ENCODE measurements at regions not wholly inside any gene's neighbourhood (a gene's known extent, or its start where the extent isn't known, plus 50 kb on each side); places are given as distances from the start of the nearest gene placed in this dataset.
A peak's percentile ranks its signal among the peaks of the same experiment; 100 is the strongest.
"Not testable (repeated sequence)": the region's sequence is repeated elsewhere in the genome, so short reads cannot be mapped to it uniquely, and the experiment has no call there.

- no peak for DNase-seq (ENCODE audit: low spot score)
These were observed 119.3 kb upstream of the NAA20 start for GRCh38 chr20:19897891-19898290.

DNA sequence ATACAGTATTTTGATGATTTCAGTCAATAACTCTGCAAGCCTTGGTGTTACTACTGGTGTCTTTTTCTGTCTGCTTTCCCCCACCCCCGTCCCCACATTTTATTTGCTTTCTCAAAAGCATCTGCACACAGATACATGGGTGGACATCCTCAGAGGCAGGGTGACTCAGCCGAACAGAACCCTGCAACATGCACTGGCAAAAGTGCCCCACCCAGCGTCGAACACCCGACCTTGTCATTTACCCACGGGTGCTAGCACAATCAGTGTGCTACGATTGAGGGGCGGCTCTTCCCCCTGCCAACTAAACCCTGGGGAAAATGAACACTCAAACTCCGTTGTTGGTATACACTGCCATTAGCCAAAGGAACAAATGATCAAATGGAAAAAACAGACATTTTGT is 115.9 kb upstream of the NAA20 start:
- no peak for DNase-seq (ENCODE audit: low spot score)

- peak; percentile 7 for DNase-seq (ENCODE audit: low spot score)
These were observed 113.9 kb upstream of the NAA20 start for GRCh38 chr20:19903168-19903811.

DNA sequence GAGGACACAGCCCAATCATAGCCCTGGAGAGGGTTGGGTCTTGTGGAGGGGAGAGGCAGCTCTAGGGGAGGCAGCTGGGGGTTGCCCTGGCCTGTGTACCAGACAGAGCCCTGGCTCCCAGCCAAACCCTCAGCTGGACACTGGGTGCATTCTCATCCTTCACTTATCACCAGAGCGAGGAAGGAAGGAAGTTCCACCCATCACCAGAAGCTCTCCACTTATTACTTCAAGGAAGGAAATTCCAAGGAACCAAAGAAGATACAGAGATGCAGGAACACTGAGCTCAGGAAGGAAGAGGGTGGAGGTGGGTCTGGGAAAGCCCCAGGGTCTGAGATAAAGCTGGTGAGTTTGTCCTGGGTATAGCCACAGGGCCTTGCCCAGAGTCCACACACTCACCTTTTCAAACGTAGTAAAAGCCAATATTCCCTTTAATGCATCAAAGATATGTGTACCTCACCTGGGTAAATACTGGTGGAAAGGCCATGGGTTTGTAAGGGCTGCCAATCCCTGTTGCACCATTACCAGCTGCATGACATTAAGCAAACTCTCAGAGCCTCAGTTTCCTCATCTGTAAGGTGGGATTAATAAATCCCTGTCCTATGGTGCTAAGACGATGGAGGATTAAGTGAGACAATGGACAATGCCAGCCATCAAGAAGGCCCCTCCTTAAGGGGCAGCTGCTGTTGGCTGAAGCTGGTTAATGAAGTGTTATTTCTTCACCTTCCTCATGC is 109.7 kb upstream of the NAA20 start:
- no peak for DNase-seq (ENCODE audit: low spot score)

GRCh38 chr20:19908576-19908975 is 108.6 kb upstream of the NAA20 start:
- no peak for DNase-seq (ENCODE audit: low spot score)

GRCh38 chr20:19909725-19910124 is 107.4 kb upstream of the NAA20 start:
- no peak for DNase-seq (ENCODE audit: low spot score)

- DNase-seq (ENCODE audit: low spot score), result no peak
These were observed 105.3 kb upstream of the NAA20 start for GRCh38 chr20:19911810-19912382.

GRCh38 chr20:19913349-19913748 is 103.8 kb upstream of the NAA20 start:
- no peak for DNase-seq (ENCODE audit: low spot score)

- no peak for DNase-seq (ENCODE audit: low spot score)
These were observed 103.1 kb upstream of the NAA20 start for GRCh38 chr20:19913927-19914614.

DNA sequence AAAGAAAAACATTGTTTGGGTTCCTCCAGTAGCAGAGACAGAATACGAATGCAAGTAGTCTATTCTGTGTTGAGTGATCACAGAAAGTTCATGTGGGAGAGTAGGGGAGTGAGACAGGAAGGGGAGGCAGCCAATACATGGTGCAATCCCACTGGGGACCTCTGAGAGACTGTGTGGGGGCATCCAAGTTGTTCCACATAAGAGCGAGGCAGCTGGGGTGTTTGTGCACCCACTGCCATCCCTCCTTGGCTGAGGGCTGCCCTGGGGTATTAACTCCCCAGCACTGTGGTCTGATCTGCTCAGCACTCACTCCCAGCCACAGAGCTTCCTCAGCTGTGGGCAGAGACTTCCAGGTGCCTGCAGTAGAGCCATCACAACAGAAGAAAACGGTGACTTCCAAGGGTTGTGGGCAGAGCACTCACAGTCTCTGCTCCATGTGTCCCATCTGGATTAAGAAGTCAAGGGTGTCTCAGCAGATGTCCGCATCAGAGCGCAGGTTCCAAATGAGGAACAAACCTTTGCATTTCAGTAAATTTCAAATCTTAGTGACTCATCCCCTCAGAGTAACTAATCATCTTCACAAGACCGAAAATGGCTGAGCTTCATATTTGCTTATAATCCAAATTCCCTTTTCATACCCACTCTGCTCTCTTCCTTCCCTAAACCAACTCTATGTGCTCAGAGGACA is 101.9 kb upstream of the NAA20 start:
- no peak for DNase-seq (ENCODE audit: low spot score)

DNA sequence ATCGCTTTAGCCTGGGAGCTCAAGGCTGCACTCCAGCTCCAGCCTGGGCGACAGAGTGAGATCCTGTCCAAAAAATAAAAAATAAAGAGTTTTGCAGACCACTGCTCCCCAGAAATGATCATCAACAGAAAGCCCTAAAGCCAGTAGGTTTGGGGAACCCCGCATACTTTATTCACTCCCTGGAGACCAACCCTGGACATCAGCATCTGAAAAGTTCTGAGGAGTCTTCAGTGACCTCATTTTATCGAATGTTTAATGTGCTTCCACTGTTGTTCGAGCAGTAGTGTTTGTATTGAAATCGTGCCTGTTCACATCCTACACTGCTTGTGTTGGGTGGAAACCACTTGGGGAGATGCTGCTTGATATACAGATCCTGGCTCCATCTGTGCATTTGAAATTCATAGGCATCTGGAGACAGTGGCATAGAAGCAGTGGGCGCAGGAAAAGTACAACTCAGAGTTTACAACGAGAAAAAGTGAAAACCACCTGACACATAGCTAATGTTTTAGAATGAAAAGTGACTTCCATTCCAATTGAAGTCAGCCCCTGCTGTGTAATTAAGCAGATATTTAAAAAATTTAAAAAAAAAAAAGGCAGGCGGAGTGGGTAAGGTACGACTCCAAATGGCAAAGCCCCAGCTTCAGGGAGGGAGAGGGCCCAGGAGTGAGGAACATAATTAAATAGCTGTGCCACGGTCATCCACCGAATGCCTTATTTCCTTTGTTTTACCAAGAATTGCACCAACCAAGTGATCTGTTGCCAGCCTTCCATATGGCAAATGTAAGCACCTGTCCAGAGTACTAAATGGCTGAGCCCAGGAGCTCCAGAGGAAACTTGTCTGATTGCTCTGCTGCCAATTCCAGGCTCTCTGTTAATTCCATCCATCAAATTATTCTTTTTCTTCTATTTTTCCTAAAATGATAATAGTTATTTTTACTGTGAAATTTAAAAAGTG is 100.4 kb upstream of the NAA20 start:
- no peak for DNase-seq (ENCODE audit: low spot score)

DNA sequence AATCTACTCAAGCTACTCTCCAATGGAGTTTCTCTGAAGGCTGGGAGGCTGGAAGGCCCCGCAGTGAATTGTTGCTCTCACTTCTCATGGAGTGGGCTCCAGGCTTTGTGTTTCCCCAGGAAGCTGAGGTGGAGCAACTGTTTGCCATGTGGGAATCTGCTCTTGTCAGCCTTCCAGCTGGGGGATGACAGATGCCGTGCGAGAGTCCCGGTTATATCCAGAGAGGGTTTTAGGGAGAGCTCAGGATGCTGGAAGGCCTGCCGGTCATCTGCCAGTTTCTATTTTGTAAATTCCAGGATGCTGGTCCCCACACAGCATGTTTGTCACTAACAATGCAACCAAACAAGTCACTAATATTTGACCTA is 98.2 kb upstream of the NAA20 start:
- DNase-seq (ENCODE audit: low spot score), result no peak

DNA sequence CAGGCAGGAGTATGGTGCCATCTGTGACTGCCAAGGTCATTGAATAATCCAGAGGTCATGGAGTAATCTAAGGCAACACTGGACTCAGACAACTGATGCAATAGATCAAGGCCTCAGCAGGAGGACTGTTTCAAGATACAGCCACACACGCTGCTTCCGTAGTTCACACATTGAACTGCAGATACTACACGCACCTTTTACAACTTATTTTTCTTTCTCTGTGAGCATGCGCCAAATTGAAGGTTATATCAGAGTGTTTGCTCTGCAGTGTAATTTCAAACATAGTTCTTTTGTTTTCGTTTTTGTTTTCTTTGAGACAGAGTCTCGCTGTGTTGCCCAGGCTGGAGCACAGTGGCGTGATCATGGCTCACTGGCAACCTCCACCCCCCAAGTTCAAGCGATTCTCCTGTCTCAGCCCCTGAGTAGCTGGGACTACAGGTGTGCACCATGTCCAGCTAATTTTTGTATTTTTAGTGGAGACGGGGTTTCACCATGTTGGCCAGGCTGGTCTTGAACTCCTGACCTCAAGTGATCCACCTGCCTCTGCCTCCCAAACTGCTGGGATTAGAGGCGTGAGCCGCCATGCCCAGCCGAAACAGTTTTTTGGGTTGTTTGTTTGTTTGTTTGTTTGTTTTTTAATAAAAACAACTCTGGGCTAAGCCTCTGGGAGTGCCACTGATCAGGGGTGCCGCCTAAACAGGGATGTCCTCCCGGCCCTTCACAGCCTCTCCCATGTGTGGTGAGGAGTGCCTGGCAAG is 96.6 kb upstream of the NAA20 start:
- no peak for DNase-seq (ENCODE audit: low spot score)

- DNase-seq (ENCODE audit: low spot score), result no peak
These were observed 95.8 kb upstream of the NAA20 start for GRCh38 chr20:19921284-19921793.

DNA sequence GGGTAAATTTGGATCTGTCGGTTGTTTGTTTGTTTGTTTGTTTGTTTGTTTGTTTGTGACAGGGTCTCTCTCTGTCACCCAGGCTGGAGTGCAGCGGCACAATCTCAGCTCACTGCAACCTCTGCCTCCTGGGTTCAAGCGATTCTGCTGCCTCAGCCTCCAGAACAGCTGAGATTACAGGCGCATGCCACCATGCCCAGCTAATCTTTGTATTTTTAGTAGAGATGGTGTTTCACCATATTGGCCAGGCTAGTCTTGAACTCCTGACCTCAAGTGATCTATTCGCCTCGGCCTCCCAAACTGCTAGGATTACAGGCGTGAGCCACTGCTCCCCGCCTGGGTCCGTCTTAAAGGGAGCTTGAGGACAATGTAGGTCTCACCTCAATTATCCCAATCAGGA is 95.3 kb upstream of the NAA20 start:
- not testable (repeated sequence) for DNase-seq (ENCODE audit: low spot score)

- no peak for DNase-seq (ENCODE audit: low spot score)
These were observed 94.4 kb upstream of the NAA20 start for GRCh38 chr20:19922716-19923115.

GRCh38 chr20:19923762-19924161 is 93.4 kb upstream of the NAA20 start:
- no peak for DNase-seq (ENCODE audit: low spot score)

GRCh38 chr20:19924255-19924654 is 92.9 kb upstream of the NAA20 start:
- DNase-seq (ENCODE audit: low spot score), result no peak

GRCh38 chr20:19926591-19926990 is 90.6 kb upstream of the NAA20 start:
- no peak for DNase-seq (ENCODE audit: low spot score)

- no peak for DNase-seq (ENCODE audit: low spot score)
These were observed 88.7 kb upstream of the NAA20 start for GRCh38 chr20:19928328-19929011.
